ENCODE measurements at regions not wholly inside any gene's neighbourhood (a gene's known extent, or its start where the extent isn't known, plus 50 kb on each side); places are given as distances from the start of the nearest gene placed in this dataset.

DNA sequence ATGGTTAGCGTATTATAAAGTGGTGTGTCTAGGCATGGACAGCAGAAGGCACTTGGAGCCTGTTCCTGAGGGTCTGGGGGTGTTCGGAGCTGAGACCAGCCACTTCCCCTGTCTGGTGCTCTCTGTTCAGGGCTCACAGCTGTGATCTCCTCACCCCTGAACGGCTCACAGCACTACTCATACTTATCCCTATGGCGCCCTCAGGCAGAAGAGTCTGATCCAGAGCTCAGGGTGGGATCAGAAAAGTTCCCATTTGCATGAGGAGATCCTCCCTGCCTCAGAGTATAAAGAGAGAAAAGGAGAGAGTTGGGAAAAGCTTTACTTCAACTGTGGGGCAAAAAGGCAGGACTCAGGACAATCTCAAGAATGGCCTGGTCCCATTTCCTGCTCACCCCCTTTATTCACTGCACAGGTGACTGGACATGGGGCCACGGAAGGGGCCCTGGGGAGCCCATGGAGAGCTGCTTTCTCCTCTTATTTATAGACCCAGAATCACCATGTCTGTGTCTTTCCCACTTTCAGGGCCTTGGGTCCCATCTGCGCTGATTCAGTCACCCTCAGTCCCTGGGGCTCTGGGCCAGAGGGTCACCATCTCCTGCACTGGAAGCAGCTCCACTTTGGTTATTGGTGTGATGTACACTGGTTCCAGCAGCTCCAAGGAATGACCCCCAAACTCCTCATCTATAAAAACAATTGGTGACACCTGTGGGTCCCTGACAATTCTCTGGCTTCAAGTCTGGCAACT, 97.0 kb upstream of the TOP3B start:
- H3K4me3 ChIP-seq (ENCODE audit: low read depth, low read length, poor library complexity, severe bottlenecking): no peak overlapping the region
- H3K27me3 ChIP-seq (ENCODE audit: insufficient read depth, low read length): no peaks in the 10 kb centered on the region
- H3K36me3 ChIP-seq (ENCODE audit: insufficient read depth, low read length): no peaks in the 10 kb centered on the region
- no peak overlapping the region for H3K9ac ChIP-seq (ENCODE audit: low read length)
- H3F3A ChIP-seq (ENCODE audit: insufficient read depth, low read length): no peaks in the 10 kb centered on the region
- TF ChIP-seq EZH2 (IDR thresholded peaks at IDR 0.05; ENCODE audit: borderline replicate concordance, low read length): no peak
- TF ChIP-seq, protein P1, sequence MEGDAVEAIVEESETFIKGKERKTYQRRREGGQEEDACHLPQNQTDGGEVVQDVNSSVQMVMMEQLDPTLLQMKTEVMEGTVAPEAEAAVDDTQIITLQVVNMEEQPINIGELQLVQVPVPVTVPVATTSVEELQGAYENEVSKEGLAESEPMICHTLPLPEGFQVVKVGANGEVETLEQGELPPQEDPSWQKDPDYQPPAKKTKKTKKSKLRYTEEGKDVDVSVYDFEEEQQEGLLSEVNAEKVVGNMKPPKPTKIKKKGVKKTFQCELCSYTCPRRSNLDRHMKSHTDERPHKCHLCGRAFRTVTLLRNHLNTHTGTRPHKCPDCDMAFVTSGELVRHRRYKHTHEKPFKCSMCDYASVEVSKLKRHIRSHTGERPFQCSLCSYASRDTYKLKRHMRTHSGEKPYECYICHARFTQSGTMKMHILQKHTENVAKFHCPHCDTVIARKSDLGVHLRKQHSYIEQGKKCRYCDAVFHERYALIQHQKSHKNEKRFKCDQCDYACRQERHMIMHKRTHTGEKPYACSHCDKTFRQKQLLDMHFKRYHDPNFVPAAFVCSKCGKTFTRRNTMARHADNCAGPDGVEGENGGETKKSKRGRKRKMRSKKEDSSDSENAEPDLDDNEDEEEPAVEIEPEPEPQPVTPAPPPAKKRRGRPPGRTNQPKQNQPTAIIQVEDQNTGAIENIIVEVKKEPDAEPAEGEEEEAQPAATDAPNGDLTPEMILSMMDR (IDR thresholded peaks at IDR 0.05; ENCODE audit: low read length): no peak
- H3K4me2 ChIP-seq (ENCODE audit: low read length): no peak overlapping the region
- no peaks in the 10 kb centered on the region for H3K79me2 ChIP-seq (ENCODE audit: insufficient read depth, low read length)
- no peaks in the 10 kb centered on the region for H3K9me2 ChIP-seq (ENCODE audit: low read depth, low read length)
- H2AFZ ChIP-seq (ENCODE audit: low read length): no peak overlapping the region
- no peaks in the 10 kb centered on the region for H4K20me1 ChIP-seq (ENCODE audit: insufficient read depth, low read length)
- no peaks in the 10 kb centered on the region for H3K4me1 ChIP-seq (ENCODE audit: insufficient read depth, low read length, severe bottlenecking)
- H3K27ac ChIP-seq (ENCODE audit: low read depth, low read length, poor library complexity, severe bottlenecking): no peak overlapping the region
- H3K9me3 ChIP-seq (ENCODE audit: low read length): no peaks in the 10 kb centered on the region

DNA sequence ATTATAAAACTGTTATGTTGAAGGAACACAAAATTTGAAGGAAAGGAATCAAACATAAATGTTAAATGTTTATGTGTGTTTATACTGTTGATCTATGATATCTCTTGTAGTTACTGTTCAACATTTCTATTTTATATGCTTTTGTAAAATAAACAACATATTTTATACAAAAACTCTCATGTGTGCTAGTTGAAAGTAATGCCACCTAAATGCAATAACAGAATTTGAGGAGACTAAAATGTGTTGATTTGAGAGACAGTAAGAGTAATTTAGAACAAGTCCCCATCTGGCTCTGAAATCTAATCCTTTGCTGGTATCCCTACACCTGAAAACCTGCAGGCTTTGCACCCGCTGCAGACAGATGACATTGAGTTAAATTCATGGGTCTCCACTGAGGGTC, 95.7 kb upstream of the TOP3B start:
- Histone ChIP-seq H4K20me1 (ENCODE audit: insufficient read depth, low read length) (no peaks in the 10 kb centered on the region), H2AFZ (ENCODE audit: low read length) (no peak overlapping the region), H3K9me2 (ENCODE audit: low read depth, low read length) (no peaks in the 10 kb centered on the region), H3K4me2 (ENCODE audit: low read length) (no peak overlapping the region), H3K27me3 (ENCODE audit: insufficient read depth, low read length) (no peaks in the 10 kb centered on the region), H3K9ac (ENCODE audit: low read length) (no peak overlapping the region), H3K36me3 (ENCODE audit: insufficient read depth, low read length) (no peaks in the 10 kb centered on the region), H3K9me3 (ENCODE audit: low read length) (no peaks in the 10 kb centered on the region), H3K27ac (ENCODE audit: low read depth, low read length, poor library complexity, severe bottlenecking) (no peak overlapping the region), H3F3A (ENCODE audit: insufficient read depth, low read length) (no peaks in the 10 kb centered on the region), H3K4me1 (ENCODE audit: insufficient read depth, low read length, severe bottlenecking) (no peaks in the 10 kb centered on the region), H3K79me2 (ENCODE audit: insufficient read depth, low read length) (no peaks in the 10 kb centered on the region), H3K4me3 (ENCODE audit: low read depth, low read length, poor library complexity, severe bottlenecking) (no peak overlapping the region)
- no peak for TF ChIP-seq EZH2 (IDR thresholded peaks at IDR 0.05; ENCODE audit: borderline replicate concordance, low read length)
- TF ChIP-seq, protein P1 (IDR thresholded peaks at IDR 0.05; ENCODE audit: low read length): no peak

- TF ChIP-seq, protein P1 (IDR thresholded peaks at IDR 0.05; ENCODE audit: low read length): no peak
- TF ChIP-seq EZH2 (IDR thresholded peaks at IDR 0.05; ENCODE audit: borderline replicate concordance, low read length): no peak
- no peaks in the 10 kb centered on the region for H3F3A ChIP-seq (ENCODE audit: insufficient read depth, low read length)
- no peaks in the 10 kb centered on the region for H3K4me1 ChIP-seq (ENCODE audit: insufficient read depth, low read length, severe bottlenecking)
- H3K9me3 ChIP-seq (ENCODE audit: low read length): no peaks in the 10 kb centered on the region
- H3K9me2 ChIP-seq (ENCODE audit: low read depth, low read length): no peaks in the 10 kb centered on the region
- no peaks in the 10 kb centered on the region for H3K36me3 ChIP-seq (ENCODE audit: insufficient read depth, low read length)
- H3K27me3 ChIP-seq (ENCODE audit: insufficient read depth, low read length): no peaks in the 10 kb centered on the region
- no peak overlapping the region for H2AFZ ChIP-seq (ENCODE audit: low read length)
- H3K4me3 ChIP-seq (ENCODE audit: low read depth, low read length, poor library complexity, severe bottlenecking): no peak overlapping the region
- H3K4me2 ChIP-seq (ENCODE audit: low read length): no peak overlapping the region
- no peaks in the 10 kb centered on the region for H4K20me1 ChIP-seq (ENCODE audit: insufficient read depth, low read length)
- H3K9ac ChIP-seq (ENCODE audit: low read length): no peak overlapping the region
- no peak overlapping the region for H3K27ac ChIP-seq (ENCODE audit: low read depth, low read length, poor library complexity, severe bottlenecking)
- no peaks in the 10 kb centered on the region for H3K79me2 ChIP-seq (ENCODE audit: insufficient read depth, low read length)
Measured at GRCh38 chr22:22076932-22077703, 94.5 kb upstream of the TOP3B start.

Data from OCI-LY1 (cell line).